ENCODE measurements at regions not wholly inside any gene's neighbourhood (a gene's known extent, or its start where the extent isn't known, plus 50 kb on each side); places are given as distances from the start of the nearest gene placed in this dataset.

DNA sequence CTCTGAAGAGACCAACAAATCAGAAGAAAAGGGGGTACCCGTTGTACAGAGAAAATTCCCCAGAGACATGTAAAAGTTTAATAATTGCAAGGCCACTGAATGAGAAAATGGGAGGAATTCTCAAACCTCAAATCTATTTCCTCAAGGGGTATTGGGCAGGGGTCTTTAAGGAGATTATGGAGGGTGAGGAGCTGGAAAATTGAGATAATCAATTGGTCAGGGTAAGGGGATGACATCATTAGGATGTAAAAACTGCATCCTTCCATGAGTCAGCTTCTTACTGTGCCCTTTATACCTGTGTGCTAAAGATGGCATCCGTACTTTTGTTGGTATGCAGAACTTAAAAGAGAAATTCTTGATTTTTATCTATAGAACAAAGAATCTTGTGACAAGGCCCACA, 641.5 kb downstream of the LRFN5 start:
- DNase-seq (ENCODE audit: low read depth, low spot score), result no peak

GRCh38 chr14:42241101-42241500, 634.4 kb downstream of the LRFN5 start:
- DNase-seq (ENCODE audit: low read depth, low spot score), result no peak

DNA sequence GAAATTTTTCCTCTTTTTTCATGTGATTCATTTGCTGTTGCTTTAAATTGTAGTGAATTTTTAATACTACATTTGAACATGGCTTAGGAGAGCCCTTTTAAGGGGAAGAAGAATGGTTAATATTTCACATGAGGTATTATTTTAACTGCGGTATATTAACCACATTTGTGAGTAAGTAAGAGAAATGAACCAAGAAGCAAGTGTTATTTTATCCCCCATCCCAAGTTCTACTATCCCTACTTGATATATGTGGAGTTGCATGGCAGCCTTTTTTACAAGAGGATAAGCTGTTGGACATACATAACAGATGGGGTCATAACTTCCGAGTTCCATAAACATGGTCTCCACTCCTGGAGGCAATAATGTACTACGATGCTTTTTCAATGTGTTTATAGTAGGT, 623.3 kb downstream of the LRFN5 start:
- no peak for DNase-seq (ENCODE audit: low read depth, low spot score)

DNA sequence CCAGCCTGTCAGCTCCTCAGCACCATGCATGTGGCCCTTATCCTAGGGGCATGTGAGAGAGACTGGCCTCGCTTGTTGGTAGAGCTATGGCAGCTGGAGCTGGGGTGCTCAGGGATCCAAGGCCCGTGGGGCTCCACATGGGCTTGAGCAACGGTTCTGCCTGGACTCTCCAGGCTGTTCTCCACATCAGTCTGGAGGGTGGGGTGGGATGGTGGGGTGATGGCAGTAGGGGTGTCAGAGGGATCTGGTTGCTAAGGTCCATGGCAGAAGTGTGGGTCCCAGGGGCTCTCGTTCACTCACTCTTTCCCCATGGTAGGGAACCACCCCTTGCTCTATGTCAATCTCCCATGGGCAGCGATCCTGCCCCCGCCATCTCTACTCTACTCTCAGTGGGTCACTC, 622.6 kb downstream of the LRFN5 start:
- no peak for DNase-seq (ENCODE audit: low read depth, low spot score)

GRCh38 chr14:42228611-42229010, 621.9 kb downstream of the LRFN5 start:
- DNase-seq (ENCODE audit: low read depth, low spot score), result no peak

GRCh38 chr14:42224053-42224888, 617.6 kb downstream of the LRFN5 start:
- peak; percentile 45 for DNase-seq (ENCODE audit: low read depth, low spot score)

GRCh38 chr14:42222924-42223471, 616.3 kb downstream of the LRFN5 start:
- DNase-seq (ENCODE audit: low read depth, low spot score), result peak; percentile 21

DNA sequence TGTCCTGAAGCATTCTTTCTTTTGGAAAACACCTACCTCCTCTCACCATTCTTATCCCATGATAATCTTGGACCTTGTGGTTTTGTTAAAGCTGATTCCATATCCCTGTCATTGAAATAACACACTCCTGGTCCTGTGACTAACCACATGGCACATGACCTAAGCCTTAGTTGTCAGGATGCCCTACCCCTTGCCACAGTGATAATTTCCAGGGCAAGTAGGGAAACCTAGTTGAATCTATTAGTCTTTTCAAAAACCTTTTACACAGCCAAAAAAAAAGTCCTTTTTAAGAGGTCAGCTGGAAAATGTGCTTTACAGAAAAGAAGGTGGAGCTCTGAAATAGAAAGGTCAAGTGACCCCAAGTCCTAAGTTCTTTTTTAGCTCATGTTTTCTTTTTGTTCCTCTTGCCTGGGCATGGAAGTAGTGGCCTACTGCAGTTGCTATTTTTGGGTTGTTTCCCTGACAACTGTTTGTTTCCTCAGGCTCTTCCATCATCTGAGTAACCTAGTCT, 608.4 kb downstream of the LRFN5 start:
- peak; percentile 43 for DNase-seq (ENCODE audit: low read depth, low spot score)

DNA sequence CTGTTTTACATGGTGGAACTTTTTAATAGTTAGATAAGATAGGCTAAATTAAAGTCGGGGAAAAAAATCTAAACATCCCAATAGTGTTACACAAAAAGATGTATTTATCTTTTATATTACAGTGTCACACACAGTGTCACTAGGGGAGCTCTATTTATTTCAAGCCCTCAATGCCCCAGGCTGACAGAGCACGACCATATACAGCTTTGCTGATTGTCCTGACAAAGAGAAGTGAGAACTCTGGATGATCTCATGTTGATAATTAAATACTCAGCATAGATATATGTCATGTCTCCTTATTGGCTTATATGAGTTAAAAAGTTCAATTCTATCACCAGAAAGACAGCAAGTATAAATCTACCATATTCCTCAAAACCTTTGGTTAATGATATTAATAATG, 594.3 kb downstream of the LRFN5 start:
- no peak for DNase-seq (ENCODE audit: low read depth, low spot score)

DNA sequence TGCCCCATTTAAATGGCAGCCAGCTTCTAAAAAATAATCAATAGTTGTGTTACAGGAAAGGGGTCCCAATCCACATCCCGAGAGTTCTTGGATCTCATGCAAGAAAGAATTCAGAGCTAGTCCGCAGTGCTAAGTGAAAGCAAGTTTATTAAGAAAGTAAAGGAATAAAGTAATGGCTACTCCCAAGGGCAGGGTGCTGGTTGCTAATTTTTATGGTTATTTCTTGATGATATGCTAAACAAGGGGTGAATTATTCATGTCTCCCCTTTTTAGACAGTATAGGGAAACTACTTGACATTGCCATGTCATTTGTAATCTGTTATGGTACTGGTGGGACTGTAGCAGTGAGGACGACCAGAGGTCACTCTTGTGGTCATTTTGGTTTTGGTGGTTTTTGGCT, 591.3 kb downstream of the LRFN5 start:
- DNase-seq (ENCODE audit: low read depth, low spot score), result no peak

DNA sequence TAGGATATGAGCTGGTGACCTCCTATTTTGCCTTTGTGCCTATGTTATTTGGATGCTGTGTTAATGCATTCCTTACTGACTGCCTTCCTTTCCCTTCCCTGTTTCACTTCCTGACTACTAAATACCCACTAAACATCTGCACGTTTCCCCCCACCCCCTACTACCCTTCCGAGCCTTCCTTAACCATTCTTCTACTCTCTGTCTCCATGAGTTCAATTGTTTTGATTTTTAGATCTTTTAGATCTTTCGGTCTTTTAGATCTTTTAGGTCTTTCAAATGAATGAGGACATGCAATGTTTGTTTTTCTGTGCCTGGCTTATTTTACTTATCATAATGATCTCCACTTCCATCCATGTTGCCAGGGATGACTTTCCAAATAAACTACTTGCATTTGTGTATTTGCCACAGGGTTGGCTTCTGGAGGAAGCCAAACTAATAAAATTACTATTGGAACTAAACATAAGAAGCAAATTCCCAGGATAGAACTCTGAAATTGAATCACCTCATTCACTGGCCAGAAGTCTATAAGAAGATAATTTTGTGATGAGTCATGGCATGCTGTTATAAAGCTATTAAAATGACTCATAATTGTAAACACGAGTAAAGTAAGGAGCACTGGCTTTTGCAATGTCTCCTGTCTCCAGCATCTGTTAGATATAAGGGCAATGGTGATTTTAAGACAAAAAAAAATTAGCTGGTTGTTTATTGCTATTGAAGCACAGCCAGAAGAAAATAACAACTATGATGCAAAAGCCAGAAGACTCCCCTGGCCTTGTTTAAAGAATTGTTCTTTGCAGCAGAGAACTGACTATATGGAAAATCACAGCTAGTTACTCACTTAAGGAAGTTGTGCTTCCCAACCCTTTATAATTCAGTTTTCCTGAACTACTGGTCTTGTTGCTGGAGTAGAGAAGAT, 586.3 kb downstream of the LRFN5 start:
- peak; percentile 63 for DNase-seq (ENCODE audit: low read depth, low spot score)

DNA sequence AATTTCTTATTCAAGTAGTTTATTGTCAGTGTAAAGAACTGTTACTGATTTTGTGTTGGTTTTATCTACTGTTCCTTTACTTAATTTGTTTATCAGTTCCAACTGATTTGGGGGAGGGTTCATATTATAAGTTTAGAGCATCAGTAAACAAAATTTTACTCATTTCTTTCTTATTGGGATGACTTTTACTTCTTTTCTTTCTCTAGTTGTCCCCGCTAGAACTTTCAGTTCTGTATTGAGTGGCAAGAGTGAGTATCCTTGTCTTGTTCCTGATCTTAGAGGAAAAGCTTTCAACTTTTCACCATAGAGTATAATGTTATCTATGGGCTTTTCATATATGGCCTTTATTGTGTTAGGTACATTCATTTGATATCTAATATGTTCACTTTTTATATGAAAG, 584.1 kb downstream of the LRFN5 start:
- DNase-seq (ENCODE audit: low read depth, low spot score), result no peak

DNA sequence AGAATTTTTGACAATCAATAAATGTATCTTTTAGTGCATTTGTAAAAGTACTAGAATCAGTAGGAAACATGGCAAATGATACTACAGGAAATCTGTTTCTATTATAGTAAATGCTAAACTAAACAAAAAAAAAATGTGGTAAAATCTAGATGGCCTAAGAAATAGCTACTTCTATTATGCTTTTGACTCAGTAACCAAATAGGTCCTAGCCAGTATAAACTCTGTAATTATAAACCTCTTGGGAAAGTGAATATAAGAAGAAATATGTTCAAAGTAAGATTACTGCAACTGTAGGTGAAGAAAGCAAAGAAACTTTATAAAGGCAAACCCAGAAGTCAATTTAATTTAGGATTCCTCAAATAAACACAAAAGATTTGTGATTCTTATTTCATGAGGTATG, 581.2 kb downstream of the LRFN5 start:
- no peak for DNase-seq (ENCODE audit: low read depth, low spot score)

GRCh38 chr14:42185718-42186117, 579.0 kb downstream of the LRFN5 start:
- no peak for DNase-seq (ENCODE audit: low read depth, low spot score)

DNA sequence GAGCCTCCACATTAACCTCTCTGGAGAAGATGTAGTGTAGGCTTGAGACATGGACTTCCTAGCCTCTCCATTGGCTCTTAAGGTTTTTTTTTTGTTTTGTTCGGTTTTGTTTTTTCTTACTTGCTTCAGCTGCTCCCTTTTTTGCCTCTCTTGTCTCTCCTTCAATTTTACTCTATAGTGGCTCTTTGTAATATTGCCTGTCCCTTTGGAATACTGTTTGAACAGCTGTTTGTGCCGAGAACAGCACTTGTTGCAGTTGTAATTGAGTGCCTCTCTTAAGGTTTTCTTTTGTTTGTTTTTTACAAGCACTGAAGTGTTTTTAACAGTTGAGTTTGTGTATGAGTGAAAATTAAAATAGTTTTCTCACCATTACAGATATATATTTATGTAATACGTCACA, 567.7 kb downstream of the LRFN5 start:
- DNase-seq (ENCODE audit: low read depth, low spot score), result no peak

GRCh38 chr14:42173206-42173605, 566.5 kb downstream of the LRFN5 start:
- DNase-seq (ENCODE audit: low read depth, low spot score), result no peak

DNA sequence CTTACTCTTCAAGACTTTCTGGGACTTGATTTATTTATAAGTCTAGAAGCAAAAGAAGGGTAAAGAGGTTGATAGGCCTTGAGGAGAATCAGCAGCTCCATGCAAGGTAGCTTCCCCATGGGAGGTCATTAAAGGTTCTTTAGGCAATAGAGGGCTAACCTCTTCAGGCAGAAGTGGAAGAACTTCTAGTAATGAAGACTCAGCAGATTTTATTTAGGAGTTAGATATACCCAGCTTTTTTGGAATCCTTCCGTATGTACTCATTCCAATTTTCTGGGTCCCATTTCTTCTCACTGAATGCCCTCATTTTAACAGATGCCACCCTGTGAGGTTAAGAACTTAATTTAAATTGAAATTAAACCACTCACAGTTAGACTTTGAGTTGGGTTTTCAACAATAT, 565.6 kb downstream of the LRFN5 start:
- DNase-seq (ENCODE audit: low read depth, low spot score), result no peak

GRCh38 chr14:42163136-42163535, 556.5 kb downstream of the LRFN5 start:
- no peak for DNase-seq (ENCODE audit: low read depth, low spot score)

GRCh38 chr14:42159138-42159537, 552.5 kb downstream of the LRFN5 start:
- DNase-seq (ENCODE audit: low read depth, low spot score), result no peak

DNA sequence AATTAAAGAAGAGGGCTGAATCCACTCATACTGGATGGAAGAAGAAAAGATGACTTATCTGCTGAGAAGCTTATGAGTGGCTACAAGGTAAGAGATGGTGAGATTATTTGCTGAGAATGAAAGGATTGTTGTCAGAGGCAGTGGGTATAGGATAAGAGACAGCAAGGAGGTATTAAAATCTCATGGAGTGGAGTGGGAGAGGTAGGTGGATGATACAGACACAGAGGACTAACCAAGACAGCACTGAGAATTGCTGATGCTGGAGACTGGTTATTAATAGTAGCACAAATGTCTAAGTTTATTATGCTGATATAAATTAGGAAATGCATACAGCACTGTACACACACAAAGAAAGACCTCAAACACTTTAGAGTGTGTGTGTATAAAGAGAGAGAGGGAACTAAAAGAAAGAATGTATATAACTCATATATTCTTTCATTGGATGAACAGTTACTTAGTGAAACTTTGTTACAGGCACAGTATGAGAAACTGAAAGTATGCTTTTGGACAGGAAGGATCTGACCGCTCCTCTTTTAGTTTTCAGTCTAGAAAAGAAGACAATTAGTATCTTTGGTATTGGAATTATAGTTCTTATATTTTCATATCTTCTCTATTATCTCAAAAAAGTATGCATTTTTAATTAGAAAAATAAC, 543.1 kb downstream of the LRFN5 start:
- no peak for DNase-seq (ENCODE audit: low read depth, low spot score)

- no peak for DNase-seq (ENCODE audit: low read depth, low spot score)
Measured at GRCh38 chr14:42145766-42146165, 539.1 kb downstream of the LRFN5 start.

DNA sequence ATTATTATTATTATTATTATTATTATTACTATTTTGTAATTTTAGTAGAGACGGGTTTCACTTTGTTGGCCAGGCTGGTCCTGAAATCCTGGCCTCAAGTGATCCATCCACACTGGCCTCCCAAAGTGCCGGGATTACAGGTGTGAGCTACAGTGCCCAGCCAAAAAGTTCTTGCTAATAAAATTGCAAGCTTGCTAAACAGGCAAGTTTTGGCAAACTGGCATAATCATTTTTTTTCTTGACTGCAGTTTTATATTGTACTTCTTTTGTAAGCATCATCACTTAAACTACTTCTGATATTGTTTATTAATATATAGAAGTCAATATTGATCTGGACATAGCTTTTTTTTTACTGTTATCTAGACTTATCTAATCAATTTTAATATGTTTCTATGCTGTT, 536.4 kb downstream of the LRFN5 start:
- DNase-seq (ENCODE audit: low read depth, low spot score), result no peak
